A673 (cell line): ENCODE measurements at regions not wholly inside any gene's neighbourhood (a gene's known extent, or its start where the extent isn't known, plus 50 kb on each side); places are given as distances from the start of the nearest gene placed in this dataset.

ENCODE experiments used
- BruUV-seq: library from RNA; stranded (reverse); fragments of 400-500 nt; replicated peaks from 2 replicates; lab custom pipeline; 2021; lab: Mats Ljungman, UMichigan
- CTCF ChIA-PET: fragments of 300-600 bp; sonication (Branson Sonifier 250); formaldehyde crosslinking; loops from one replicate; lab custom pipeline; 2022; ENCODE audit warnings: antibody characterized with exemption; lab: Charles Lee
- POLR2A ChIA-PET: fragments of 300-600 bp; sonication (Branson Sonifier 250); formaldehyde crosslinking; loops from one replicate; lab custom pipeline; 2022; ENCODE audit warnings: antibody characterized with exemption; ENCODE audit not compliant: low non-redundant PET; lab: Charles Lee
- DNase-seq: peaks from one replicate; pipeline ENCODE4 v3.0.0-alpha.2; 2015; ENCODE audit warnings: low spot score
- H3K27ac ChIP-seq: fragments of 200-600 bp; sonication (generic); 2 replicates; pipeline ENCODE4 v1.5.1; 2016; ENCODE audit warnings: mixed run types, low read depth, mild to moderate bottlenecking, mixed read lengths, antibody characterized with exemption, low read length; ENCODE audit not compliant: poor library complexity, severe bottlenecking
- H3K27me3 ChIP-seq: fragments of 200-600 bp; sonication (generic); replicated peaks from 2 replicates; pipeline ENCODE4 v1.6.1; 2017; ENCODE audit warnings: mixed run types, low read depth, mild to moderate bottlenecking, mixed read lengths, antibody characterized with exemption, low read length; ENCODE audit not compliant: insufficient read depth, poor library complexity
- H3K36me3 ChIP-seq: fragments of 200-600 bp; sonication (generic); 2 replicates; pipeline ENCODE4 v1.6.1; 2016; ENCODE audit warnings: mixed run types, mild to moderate bottlenecking, mixed read lengths, antibody characterized with exemption, low read length; ENCODE audit not compliant: insufficient read depth, poor library complexity, severe bottlenecking
- H3K4me1 ChIP-seq: fragments of 200-600 bp; sonication (generic); 2 replicates; pipeline ENCODE4 v1.6.1; 2017; ENCODE audit warnings: mixed run types, mild to moderate bottlenecking, mixed read lengths, antibody characterized with exemption, low read length; ENCODE audit not compliant: insufficient read depth, poor library complexity, severe bottlenecking
- H3K4me3 ChIP-seq: fragments of 200-600 bp; sonication (generic); 2 replicates; pipeline ENCODE4 v1.5.1; 2016; ENCODE audit warnings: low read depth, mixed run types, mild to moderate bottlenecking, mixed read lengths, low read length; ENCODE audit not compliant: poor library complexity, severe bottlenecking
- H3K9me3 ChIP-seq: fragments of 200-600 bp; sonication (generic); 2 replicates; pipeline ENCODE4 v1.6.1; 2016; ENCODE audit warnings: mixed run types, low read depth, mild to moderate bottlenecking, mixed read lengths, antibody characterized with exemption, low read length; ENCODE audit not compliant: poor library complexity, severe bottlenecking
- CTCF ChIP-seq: fragments of 300-800, 200-600 bp; sonication (generic); conservative IDR thresholded peaks from 2 replicates; pipeline ENCODE4 v1.5.1; 2017; ENCODE audit warnings: low read depth, mild to moderate bottlenecking, antibody characterized with exemption, low read length, moderate library complexity, mixed read lengths
- EZH2 ChIP-seq: fragments of 200-600 bp; sonication (generic); IDR thresholded peaks from 2 replicates; pipeline ENCODE4 v1.6.1; 2017; ENCODE audit warnings: borderline replicate concordance, low read depth, mild to moderate bottlenecking, mixed read lengths, antibody characterized with exemption, low read length; ENCODE audit not compliant: poor library complexity, severe bottlenecking
- intact Hi-C: fragments of 100-400 bp; cut with micrococcal nuclease; formaldehyde crosslinking; loops from one replicate; pipeline ENCODE4 v1.10.0; 2022; ENCODE audit not compliant: unreplicated experiment

- Histone ChIP-seq H3K27ac (no peak overlapping the region), H3K27me3 (no peaks in the 10 kb centered on the region), H3K36me3 (no peaks in the 10 kb centered on the region), H3K4me3 (no peak overlapping the region), H3K4me1 (no peaks in the 10 kb centered on the region), H3K9me3 (no peaks in the 10 kb centered on the region)
- intact Hi-C loops, result no loop called here
- TF ChIP-seq CTCF (no peak), EZH2 (no peak)
- CTCF ChIA-PET, result no interaction called here
- BruUV-seq, result no TSS peak
- POLR2A ChIA-PET, result no interaction called here
- DNase-seq, result no peak
Measured at GRCh38 chr4:57446266-57446665, 336.1 kb upstream of the IGFBP7 start.

GRCh38 chr4:57445686-57446085, 335.5 kb upstream of the IGFBP7 start:
- H3K9me3 ChIP-seq, result no peaks in the 10 kb centered on the region
- intact Hi-C loops, result no loop called here
- ChIA-PET CTCF (no interaction called here), POLR2A (no interaction called here)
- no peaks in the 10 kb centered on the region for H3K27me3 ChIP-seq
- H3K36me3 ChIP-seq, result no peaks in the 10 kb centered on the region
- BruUV-seq, result no TSS peak
- H3K4me1 ChIP-seq, result no peaks in the 10 kb centered on the region
- H3K27ac ChIP-seq, result no peak overlapping the region
- TF ChIP-seq EZH2 (no peak), CTCF (no peak)
- H3K4me3 ChIP-seq, result no peak overlapping the region
- DNase-seq, result no peak

GRCh38 chr4:57444671-57445070, 334.5 kb upstream of the IGFBP7 start:
- H3K27me3 ChIP-seq, result no peaks in the 10 kb centered on the region
- H3K4me1 ChIP-seq, result no peaks in the 10 kb centered on the region
- no peaks in the 10 kb centered on the region for H3K9me3 ChIP-seq
- no peak for DNase-seq
- CTCF ChIA-PET, result no interaction called here
- intact Hi-C loops, result no loop called here
- no TSS peak for BruUV-seq
- no peak for TF ChIP-seq EZH2
- TF ChIP-seq CTCF, result no peak
- no peak overlapping the region for H3K27ac ChIP-seq
- POLR2A ChIA-PET, result no interaction called here
- no peak overlapping the region for H3K4me3 ChIP-seq
- H3K36me3 ChIP-seq, result no peaks in the 10 kb centered on the region
